Endometrium (tissue), 2 donors: ENCODE measurements at regions not wholly inside any gene's neighbourhood (a gene's known extent, or its start where the extent isn't known, plus 50 kb on each side); places are given as distances from the start of the nearest gene placed in this dataset.
"Not testable (repeated sequence)": the region's sequence is repeated elsewhere in the genome, so short reads cannot be mapped to it uniquely, and the experiment has no call there.

Experiments used
- FAIRE-seq: peaks from 2 replicates; lab custom pipeline; 2012; peaks lifted over from hg19 to GRCh38; lab: Jason Lieb, UNC
- donor health status: control.
- donor health status: control.

DNA sequence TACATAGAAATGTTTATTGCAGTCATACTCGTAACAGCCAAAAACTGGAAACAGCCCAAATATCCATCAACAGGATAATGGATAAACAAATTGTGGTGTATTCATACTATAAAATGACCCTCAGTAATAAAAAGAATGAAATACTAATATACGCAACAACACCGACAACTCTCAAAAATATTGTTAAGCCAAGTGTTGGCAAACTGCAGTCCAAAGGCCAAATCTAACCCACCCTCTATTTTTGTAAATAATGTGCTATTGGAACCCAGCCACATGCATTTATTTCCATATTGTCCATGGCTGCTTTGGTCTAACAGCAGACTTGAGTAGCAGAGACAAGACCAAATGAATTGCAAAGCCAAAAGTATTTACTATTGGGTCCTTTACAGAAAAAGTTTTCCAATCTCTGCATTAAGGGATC, 151.0 kb downstream of the MREG start:
- FAIRE-seq: no peak

DNA sequence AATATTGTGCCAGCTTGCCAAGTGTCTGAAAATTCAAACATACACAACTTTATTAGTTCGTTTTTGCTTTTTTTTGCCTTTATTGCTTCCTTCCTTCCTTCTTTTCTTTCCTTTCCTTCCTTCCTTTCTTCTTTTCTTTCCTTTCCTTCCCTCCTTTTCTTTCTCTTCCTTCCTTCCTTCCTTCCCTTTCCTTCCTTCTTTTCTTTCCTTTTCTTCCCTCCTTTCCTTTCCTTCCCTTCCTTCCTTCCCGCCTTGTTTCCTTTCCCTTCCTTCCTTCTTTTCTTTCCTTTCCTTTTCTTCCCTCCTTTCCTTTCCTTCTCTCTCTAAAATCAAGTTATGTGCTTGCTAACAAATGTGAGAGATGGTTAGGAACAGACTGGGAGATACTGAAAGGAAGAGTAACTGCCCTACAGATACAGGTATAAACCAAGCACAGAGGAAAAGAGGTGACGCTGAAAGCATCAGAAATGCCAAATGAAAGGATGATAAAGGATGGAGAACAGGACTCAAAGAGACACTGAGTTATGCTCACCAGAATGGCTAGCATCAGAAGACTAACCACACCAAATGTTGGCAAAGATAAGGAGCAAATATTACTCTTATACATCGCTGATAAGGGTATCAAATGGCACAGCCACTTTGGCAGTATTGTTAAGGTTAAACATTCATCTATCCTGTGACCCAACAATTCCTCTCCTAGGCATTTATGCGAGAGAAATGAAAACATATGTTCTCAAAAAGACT, 151.6 kb downstream of the MREG start:
- FAIRE-seq: no peak

DNA sequence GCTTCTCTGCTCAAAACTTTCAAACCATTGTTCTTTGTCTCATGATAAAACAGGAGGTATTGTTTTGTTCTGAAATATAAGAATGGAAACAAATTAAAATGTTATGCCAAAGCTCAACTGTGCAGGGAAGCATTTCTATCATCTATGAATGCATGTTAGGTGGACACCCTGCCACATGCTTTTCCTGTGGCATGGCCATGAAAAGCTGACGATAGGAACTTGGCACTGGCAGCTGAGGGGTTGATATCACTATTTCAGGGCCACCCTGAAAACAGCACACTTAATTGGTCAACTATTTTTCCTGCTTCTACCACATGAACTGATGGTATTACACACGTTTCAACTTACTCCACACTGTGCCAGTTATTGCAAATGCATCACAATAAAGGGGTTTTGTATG, 157.3 kb downstream of the MREG start:
- FAIRE-seq: no peak

DNA sequence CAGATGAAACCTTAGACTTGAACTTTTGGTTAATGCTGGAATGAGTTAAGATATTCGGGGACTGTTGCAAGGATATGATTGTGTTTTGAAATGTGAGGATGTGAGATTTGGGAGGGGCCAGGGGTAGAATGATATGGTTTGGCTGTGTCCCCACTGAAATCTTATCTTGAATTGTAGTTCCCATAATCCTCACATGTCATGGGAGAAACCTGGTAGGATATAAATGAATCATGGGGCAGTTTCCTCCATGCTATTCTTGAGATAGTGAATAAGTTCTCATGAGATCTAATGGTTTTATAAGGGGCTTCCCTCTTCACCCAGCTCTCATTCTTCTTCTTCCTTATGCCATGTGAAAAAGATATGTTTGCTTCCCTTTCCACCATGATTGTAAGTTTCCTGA, 158.0 kb downstream of the MREG start:
- FAIRE-seq: not testable (repeated sequence)

DNA sequence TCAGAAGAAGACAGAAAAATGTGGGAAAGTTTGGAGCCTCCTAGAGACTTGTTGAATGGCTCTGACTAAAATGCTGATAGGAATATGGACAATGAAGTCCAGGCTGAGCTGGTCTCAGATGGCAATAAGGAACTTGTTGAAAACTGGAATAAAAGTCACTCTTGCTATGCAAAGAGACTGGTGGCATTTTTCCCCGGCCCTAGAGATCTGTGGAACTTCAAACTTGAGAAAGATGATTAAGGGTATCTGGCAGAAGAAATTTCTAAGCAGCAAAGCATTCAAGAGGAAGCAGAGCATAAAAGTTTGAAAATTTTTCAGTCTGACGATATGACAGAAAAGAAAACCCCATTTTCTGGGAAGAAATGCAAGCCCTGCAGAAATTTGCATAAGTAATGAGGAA, 159.3 kb downstream of the MREG start:
- no peak for FAIRE-seq

DNA sequence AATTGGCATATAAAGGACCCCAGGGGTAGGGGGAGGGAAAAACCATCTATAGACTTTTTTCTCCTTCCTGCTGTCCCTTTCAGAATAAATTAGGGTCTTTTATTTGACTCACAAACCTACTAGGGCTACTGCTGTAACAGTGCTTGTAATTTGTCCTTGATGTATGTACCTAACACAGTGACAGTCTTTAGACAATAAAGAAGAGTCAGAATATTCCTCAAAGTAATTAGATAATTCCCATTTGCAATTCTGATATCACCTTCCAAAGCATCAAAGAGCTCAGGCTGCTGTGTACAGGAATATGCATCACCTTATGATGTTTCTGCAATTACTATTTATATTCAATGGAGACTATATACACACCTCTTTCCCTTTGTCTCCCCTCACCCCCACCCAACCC, 161.7 kb downstream of the MREG start:
- no peak for FAIRE-seq

DNA sequence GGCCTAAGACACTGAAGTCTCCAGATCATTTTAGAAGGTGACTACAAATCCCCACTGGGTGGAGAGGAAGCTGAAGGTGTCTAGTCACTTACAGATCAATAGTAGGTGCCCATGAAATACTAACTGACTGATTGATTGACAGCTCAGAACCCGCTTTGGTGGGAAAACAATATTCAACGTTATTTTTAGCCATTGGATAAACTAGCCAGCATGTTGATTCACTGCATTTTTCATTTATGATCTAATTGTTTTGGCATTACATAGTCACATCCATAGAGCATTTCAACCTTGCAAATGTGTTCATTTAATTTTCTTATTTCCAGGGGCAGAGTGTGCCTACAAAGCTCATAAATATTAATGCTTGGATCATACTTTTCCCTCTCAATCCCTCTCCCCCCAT, 162.3 kb downstream of the MREG start:
- no peak for FAIRE-seq

DNA sequence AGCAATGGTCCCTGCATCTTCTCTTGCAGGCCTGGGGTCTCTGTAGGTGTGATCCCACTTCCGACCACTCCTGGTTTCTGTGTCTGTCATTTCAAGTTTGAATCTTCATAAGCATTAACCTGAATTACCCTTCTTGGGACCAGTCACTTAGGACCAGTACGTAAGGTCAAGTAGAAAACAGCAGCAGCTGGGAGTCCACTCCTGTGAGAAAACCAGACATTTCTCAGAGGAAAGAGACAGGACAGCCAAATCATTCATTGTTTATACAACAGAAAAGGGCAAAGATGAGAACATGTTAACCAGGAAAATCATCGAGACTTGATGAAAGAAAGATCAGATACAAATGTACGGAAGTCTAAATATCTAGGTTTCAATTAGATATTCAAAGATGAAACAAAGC, 163.0 kb downstream of the MREG start:
- FAIRE-seq: no peak

DNA sequence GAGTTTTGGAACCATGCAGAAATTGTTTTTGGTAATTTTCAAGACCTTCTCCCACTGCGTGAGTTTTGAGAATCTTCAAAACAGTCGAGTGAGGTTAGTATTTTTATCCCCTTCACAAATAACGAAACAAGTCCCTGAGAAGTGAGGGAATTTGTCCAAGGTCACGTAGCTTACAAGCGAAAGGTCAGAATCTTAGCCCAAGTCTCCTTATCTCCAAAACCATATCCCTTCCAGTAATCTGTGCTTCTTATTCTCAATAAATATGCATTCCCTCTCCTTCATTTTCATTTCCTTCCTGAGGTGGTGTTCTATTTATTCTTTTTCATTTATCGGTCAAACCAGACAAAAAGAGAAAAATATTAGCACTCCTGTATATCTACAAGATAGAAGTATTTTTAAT, 163.6 kb downstream of the MREG start:
- FAIRE-seq: no peak

DNA sequence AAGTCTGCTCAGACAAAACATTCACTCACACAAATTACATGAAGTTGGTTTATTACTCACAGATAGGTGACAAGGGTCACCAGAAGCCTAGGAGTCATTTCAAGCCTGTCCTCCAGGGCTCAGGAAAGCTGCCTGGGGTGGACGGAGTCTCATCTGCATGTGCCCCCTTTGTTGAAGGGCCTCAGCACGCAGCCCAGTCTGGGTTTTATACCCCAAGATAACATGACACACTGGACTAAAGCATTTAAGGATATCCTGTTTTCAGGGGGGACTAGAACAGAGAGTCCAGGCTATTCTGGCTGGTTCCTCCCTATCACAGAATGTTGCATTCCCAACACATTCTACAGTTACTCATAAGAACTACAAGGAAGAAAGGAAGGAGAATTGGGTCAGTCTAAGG, 164.7 kb downstream of the MREG start:
- FAIRE-seq: no peak

DNA sequence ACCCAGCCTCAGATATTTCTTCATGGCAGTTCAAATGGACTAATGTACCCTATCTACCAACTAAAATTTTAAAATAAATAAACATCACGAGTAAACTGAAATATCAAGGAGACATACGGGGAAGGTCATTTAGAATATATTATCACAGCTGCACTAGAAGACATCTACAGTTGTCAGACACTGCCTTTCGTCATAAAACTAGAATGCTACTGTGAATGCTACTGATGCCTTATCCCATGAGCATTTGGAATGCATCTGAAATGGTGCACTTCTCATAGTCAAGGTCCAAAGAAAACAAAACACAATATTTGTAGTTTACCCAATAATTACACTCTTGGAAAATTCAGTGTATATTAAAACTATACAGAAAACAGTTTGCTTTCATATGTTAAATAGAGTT, 165.2 kb downstream of the MREG start:
- no peak for FAIRE-seq

DNA sequence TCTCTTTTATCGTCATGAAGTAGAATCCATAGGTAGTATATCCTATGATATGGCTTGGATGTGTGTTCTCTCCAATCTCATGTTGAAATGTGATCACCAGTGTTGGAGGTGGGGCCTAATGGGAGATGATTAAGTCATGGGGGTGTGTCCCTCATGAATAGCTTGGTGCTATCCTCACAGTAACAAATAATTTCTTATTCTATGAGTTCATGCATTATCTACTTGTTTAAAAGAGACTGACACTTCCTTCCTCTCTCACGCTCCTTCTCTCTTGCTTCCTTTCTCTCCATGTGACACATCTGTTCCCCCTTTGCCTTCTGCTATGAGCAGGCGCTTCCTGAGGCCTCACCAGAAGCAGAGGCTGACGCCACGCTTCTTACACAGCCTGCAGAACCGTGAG, 165.6 kb downstream of the MREG start:
- FAIRE-seq: no peak

DNA sequence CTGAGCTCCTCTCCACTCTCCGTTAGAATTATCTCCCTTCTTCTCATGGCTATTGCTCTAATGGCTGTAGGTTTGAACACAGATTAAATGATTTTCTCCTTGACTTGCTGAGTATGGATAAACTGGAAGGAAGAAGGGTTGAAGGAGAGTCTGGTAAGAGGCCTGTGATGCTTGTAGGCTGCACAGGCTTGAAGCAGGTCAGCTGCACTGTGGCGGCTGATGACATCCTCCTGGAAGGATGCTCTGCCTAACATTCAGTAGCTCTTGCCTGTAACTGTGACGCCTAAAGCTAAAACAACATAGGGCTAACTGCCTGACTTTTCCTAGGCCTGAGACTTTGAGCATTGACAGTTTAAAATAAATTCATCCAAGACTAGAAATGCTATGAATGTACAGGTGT, 166.3 kb downstream of the MREG start:
- no peak for FAIRE-seq

DNA sequence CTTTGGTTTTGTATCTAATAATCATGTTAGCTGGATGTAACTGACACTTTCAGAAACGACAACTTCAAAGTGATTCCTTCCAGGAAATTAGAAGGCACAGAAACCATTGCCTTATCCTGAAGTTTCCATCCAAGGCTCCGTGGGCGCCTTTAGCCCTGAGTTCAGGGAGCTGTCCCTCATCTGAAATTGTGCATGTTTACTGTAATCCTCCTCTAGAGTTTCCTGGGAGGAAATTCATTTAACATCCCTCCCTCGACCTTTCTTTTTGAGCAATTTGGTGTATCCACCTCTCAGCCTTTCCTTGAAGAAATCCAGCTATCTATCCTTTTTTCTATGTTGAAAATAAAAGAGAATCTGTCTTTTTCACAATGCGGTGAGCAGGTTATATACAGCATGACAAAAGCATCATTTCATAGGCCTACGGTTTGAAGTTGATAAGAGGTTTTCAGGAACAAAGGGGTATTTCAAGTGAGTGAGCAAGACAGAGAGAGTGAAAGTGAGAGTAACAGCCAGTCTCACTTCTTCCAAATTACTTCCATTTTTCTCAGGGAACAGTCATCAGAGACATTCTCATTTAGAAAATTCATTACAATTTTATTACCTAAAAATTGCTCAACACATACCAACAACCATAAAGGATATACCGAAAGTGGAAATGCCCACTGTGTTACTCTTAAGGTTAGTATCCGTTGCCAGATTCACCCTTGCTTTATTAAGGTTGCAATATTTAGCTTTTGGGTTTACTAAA, 167.3 kb downstream of the MREG start:
- no peak for FAIRE-seq

DNA sequence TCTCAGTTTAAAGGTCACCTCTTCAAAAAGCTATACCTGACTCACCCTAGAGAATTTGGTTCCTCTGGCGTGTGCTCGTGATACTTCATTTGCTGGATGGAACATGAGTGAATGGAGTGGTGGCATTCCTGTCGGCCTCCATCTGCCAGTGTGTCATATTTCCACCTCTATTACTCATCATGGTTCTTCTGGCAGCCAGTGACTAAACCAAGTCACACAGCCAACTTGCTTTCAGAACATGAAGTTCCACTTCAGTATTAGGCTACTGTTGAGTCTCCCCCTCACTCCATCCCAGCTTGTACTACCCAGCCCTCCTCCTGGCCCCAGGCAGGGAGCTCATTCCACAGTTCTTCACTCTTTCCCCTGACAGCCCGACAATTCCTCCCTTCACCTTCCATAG, 169.8 kb downstream of the MREG start:
- no peak for FAIRE-seq

DNA sequence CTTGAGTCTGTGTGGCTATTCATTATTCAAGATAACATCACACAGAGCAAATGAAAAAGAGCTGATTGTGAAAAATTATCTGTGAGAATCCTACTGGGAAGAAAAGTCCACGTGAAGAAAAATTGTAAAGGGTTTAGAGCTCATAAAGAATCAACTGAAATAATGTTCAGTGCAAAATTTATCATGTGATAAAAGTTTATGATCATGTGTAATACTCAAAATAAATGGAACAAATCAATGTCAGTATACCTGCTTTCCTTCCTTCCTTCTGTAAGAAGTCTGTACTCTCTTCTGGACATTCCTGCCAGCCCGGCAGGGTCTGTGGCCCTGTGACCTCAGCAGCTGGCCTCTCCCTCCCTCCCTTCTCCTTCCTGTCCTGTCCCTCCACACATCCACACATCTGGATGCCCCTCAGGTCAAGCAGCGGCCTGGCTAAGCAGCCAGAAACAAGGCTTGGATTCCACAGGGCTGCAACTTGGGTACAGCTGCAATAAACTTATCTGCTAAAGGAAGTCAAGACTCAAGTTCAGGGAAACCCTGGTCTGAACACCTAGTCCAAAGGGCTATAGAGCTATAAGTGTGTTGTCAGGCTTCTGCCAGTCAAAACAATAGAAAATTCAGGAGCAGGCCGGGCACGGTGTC, 172.1 kb downstream of the MREG start:
- no peak for FAIRE-seq

DNA sequence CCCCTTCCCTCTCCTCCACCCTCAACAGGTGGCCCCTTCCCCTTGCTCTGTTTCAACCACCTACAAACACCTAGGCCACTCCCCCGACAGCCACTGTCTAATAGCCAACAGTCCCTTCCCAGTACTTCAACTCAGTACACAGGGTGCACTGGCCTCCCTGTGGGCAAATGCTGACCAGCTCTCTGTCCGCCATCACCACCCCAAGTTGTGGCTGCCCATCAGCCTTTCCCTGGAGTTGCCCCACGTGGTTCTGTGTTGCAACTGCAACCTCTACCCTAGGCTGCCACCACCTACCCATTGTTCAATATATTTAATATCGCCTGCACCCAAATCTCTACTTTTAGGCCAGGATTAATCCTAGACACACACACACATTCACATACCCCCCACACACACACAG, 173.5 kb downstream of the MREG start:
- FAIRE-seq: no peak

DNA sequence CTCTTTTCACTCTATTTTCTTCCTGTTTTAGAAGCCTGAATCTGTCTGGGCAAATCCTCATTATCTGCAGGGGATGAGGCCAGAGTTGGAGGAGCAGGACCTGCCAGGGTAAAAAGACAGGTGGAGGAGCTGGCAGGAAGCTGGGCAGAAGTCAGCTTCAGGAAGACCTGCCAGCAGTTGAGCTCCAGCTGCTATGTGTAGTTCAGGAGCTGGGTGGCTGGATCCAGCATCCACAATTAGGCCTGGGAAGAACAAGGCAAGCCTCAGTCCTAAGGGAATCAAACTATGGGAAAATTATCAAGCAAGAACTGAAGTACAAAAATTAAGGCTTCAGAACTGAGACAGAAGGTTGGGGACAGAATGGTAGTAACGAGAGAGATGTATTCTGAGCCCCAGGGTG, 174.0 kb downstream of the MREG start:
- no peak for FAIRE-seq

DNA sequence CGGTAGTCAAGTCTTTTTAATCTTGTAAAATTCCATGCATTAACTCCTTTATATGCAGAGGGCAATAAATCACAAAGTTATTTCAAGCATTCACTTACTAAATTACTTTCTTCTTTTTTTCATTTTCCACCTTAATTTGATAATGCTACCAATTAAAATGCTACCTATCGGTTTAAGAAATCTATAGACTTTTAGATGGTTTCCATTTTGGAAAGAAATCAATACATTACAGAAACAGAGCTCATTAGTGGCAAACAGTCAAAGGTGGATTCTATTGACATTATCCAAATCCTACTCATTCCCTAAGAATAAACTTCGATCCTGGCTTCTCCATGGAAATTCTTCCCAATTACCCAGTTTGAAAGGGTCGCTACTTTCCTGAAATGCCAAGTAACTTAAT, 176.5 kb downstream of the MREG start:
- no peak for FAIRE-seq

DNA sequence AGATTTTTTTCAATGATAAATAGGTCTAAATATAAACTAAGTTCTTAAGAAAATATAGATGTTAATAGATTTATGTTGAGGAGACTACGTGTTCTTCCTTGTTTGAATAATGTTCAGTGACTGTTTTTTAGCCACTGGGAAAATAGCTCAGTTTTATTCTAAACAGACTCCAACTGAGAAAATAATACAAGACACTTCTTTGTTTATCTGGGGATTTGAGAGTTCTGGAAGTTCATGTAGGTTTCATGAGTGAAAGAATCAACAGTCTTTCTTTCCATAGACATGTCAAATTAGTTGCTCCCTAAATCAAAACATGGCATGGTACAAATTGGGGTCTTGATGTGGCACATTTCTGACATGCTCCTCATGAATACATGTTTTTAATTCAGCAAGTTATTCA, 177.7 kb downstream of the MREG start:
- FAIRE-seq: no peak

DNA sequence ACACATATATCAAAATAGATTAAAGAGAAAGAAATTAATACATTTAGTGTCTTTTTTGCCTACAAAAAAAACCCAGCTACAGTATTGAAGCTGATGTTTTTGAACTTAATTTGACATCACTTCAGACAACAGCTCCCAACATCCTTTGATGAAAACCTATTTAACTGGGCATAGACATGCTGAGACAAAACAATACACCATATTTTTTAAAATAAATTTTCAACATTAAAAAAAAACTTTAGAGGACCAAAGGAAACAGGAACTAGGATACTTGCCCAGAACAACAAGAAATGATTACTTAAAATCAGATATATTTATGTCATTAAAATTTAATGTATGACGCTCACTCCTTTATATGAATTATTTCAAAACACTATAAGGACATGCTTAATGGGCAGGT, 178.1 kb downstream of the MREG start:
- FAIRE-seq: peak; percentile 8

DNA sequence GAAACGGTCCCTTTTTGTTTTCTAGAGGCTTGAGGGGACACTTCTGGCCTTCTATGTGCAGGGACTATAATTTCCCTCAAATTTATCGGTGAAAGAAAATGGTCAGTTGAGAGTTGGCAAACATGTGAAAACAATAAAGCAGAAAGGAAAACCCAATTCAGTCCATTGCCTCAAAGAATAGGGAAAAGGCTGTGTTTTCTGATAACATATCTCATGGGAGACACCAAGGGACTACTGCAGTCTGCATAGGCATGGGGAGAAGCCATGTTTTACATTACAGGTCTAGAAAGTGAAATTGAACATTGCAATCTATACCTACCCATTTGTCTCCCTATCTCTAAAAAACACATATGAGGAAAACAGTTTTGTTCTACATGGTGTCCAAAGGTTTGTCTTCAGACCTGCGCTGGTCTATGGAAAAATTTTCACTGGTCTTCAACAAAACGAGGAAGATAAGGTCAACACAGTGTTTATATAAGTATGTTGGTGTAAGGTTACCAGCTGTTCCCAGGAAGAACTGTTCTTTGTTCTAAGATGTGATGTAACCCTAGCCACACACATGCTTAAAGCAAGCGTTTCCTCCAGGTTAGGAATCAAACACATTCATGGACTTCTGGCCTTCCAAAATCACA, 179.7 kb downstream of the MREG start:
- no peak for FAIRE-seq

DNA sequence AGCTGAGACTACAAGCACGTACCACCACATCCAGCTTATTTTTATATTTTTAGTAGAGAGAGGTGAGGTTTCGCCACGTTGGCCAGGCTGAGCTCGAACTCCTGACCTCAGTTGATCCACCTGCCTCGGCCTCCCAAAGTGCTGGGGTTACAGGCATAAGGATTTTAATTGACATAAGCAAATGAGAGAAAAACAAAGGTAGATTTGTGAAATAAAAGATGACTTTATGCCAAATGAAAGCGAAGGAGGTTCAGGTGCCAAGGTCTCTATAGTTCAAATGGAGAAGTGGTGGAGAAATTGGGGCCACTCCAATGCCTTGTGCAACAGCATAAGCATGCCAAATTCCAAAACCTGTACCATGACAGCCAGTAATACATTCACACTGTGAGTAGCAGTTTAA, 180.6 kb downstream of the MREG start:
- no peak for FAIRE-seq
